ENCODE measurements at regions not wholly inside any gene's neighbourhood (a gene's known extent, or its start where the extent isn't known, plus 50 kb on each side); places are given as distances from the start of the nearest gene placed in this dataset.

DNA sequence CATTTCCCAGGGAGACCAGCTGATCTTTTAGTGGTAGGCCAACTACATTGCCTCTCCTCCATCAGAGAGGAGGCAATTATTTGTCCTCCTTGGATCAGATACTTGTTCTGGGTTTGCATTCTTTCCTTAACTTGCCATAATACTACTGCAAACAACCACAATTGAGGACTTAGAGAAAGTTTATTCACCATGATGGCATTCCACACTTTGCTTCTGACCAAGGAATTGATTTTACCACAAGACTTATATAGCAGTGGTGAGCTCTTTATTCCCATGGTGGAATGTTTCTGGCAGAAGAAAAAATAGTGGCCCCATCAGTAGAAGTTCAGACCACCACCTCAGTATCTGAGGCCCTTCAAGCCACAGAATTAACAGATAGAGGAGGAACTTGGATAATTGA is 123.9 kb upstream of the PPP3CA start:
- no peaks in the 10 kb centered on the region for H3K9me3 ChIP-seq
- ATAC-seq = no peak
- H3K27me3 ChIP-seq = no peaks in the 10 kb centered on the region
- no peak for TF ChIP-seq EP300 (IDR thresholded peaks at IDR 0.05)
- no peak for TF ChIP-seq POLR2A (IDR thresholded peaks at IDR 0.05)
- TF ChIP-seq, protein P1, sequence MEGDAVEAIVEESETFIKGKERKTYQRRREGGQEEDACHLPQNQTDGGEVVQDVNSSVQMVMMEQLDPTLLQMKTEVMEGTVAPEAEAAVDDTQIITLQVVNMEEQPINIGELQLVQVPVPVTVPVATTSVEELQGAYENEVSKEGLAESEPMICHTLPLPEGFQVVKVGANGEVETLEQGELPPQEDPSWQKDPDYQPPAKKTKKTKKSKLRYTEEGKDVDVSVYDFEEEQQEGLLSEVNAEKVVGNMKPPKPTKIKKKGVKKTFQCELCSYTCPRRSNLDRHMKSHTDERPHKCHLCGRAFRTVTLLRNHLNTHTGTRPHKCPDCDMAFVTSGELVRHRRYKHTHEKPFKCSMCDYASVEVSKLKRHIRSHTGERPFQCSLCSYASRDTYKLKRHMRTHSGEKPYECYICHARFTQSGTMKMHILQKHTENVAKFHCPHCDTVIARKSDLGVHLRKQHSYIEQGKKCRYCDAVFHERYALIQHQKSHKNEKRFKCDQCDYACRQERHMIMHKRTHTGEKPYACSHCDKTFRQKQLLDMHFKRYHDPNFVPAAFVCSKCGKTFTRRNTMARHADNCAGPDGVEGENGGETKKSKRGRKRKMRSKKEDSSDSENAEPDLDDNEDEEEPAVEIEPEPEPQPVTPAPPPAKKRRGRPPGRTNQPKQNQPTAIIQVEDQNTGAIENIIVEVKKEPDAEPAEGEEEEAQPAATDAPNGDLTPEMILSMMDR (IDR thresholded peaks at IDR 0.05) = no peak
- TF ChIP-seq POLR2AphosphoS5 (IDR thresholded peaks at IDR 0.05) = no peak
- no peaks in the 10 kb centered on the region for H3K4me1 ChIP-seq
- no peak overlapping the region for H3K4me3 ChIP-seq
- H3K27ac ChIP-seq = no peak overlapping the region
- no peaks in the 10 kb centered on the region for H3K36me3 ChIP-seq

DNA sequence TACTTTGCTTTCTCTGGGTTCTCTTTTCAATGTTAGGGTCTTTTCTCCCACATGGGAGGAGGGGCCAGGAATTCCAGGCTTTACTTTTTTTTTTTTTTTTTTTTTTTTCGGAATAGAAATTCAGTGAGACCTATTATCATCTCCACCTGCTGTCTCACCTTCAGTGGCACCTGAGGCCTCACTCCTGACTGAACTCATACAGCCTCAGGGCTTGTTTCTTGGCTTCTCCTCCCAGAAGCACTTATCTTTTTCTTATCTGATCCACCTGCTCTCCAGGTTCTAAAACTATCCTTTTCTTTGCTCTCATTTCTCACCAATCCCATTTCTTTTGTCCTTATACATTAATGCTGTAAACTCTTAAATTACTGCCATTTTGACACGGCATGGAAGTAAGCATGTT is 117.3 kb upstream of the PPP3CA start:
- no peaks in the 10 kb centered on the region for H3K4me1 ChIP-seq
- 9 to 28% methylated on average over 2 of the region's 2 CpGs for WGBS, 2 donors (ENCODE audit: low coverage in 1 of 2)
- H3K9me3 ChIP-seq = peaks cover 0 to 13% (median 0%) of the 10 kb centered on the region in 3 donors
- no peak overlapping the region for H3K27ac ChIP-seq
- no peaks in the 10 kb centered on the region for H3K36me3 ChIP-seq
- no peak overlapping the region for H3K4me3 ChIP-seq
- ATAC-seq = no peak
- no peaks in the 10 kb centered on the region for H3K27me3 ChIP-seq
- TF ChIP-seq, protein P1 (IDR thresholded peaks at IDR 0.05) = no peak
- TF ChIP-seq EP300 (IDR thresholded peaks at IDR 0.05) = no peak

DNA sequence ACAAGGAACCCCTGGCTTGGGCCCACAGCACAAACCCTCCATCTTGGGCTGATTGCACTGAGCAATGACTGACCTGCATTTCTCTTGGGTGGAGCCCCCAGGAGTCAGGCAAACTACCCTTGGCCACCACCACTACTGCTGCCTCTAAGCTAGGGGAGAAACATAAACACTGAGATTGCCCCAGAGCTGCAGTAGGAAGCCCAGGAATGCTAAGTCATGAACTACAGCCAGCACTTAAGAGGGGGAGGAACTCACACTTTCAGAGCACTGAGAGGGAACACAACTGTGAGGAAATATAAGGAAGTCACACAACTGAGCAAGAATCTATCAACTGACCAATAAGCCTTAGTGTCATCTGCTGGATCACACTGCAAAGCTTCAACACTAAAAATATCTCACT is 111.6 kb upstream of the PPP3CA start:
- no peak overlapping the region for H3K27ac ChIP-seq
- H3K4me1 ChIP-seq = no peaks in the 10 kb centered on the region
- peaks cover 0 to 18% (median 0%) of the 10 kb centered on the region in 3 donors for H3K9me3 ChIP-seq
- ATAC-seq = peak; percentile 41
- TF ChIP-seq, protein P1 (IDR thresholded peaks at IDR 0.05) = no peak
- TF ChIP-seq EP300 (IDR thresholded peaks at IDR 0.05) (no peak), POLR2A (IDR thresholded peaks at IDR 0.05) (no peak), POLR2AphosphoS5 (IDR thresholded peaks at IDR 0.05) (no peak)
- H3K4me3 ChIP-seq = no peak overlapping the region
- H3K36me3 ChIP-seq = no peaks in the 10 kb centered on the region
- no peaks in the 10 kb centered on the region for H3K27me3 ChIP-seq

DNA sequence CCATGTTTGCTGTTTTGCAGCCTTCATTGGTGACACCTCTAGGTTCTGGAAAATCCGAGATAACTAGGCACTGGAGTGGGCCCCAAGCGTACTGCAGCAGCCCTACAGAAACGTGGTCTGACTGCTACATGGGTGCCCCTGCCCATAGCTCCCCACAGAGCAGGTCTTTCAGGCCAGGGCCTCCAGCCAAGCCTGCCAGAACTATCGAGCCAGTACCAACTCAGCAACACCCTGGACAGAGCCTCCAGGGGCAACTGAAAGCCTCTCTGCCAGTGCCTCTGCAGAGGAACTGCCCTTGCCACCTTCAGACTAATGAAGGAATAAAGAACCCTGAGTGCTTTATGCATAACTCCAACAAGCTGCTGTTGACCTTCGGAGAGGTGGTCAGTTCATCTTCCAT is 111.1 kb upstream of the PPP3CA start:
- no peak for ATAC-seq
- no peaks in the 10 kb centered on the region for H3K4me1 ChIP-seq
- H3K4me3 ChIP-seq = no peak overlapping the region
- WGBS, 2 donors (ENCODE audit: low coverage in 1 of 2) = no CpG with 5 or more reads among the region's 5 CpGs
- no peaks in the 10 kb centered on the region for H3K36me3 ChIP-seq
- H3K27ac ChIP-seq = no peak overlapping the region
- TF ChIP-seq POLR2AphosphoS5 (IDR thresholded peaks at IDR 0.05) (no peak), EP300 (IDR thresholded peaks at IDR 0.05) (no peak), POLR2A (IDR thresholded peaks at IDR 0.05) (no peak)
- TF ChIP-seq, protein P1 (IDR thresholded peaks at IDR 0.05) = no peak
- H3K9me3 ChIP-seq = peaks cover 0 to 18% (median 0%) of the 10 kb centered on the region in 3 donors
- H3K27me3 ChIP-seq = no peaks in the 10 kb centered on the region

DNA sequence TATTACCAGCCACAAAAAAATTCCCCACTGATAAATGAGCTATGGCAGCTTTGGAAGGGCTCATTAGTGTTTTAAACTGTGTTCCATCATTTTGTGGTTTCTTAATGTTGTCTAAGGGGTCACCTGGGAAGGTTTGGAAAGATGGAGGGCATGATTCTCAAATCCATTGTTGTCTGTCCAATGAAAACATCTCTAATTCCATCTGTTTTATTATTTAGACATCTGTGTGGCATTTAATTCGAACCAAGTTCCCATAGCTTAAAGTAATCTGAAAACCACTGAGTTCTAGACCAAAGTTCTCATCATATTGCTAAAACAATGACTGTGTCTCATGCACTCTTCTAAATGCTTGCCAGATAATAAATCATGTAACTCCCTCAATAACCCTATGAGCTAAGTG is 103.8 kb upstream of the PPP3CA start:
- Histone ChIP-seq H3K27me3 (no peaks in the 10 kb centered on the region), H3K9me3 (no peaks in the 10 kb centered on the region), H3K27ac (no peak overlapping the region), H3K36me3 (no peaks in the 10 kb centered on the region), H3K4me3 (no peak overlapping the region), H3K4me1 (no peaks in the 10 kb centered on the region)
- TF ChIP-seq, protein P1 (IDR thresholded peaks at IDR 0.05) = no peak
- TF ChIP-seq EP300 (IDR thresholded peaks at IDR 0.05) = no peak
- no peak for TF ChIP-seq POLR2A (IDR thresholded peaks at IDR 0.05)
- TF ChIP-seq POLR2AphosphoS5 (IDR thresholded peaks at IDR 0.05) = no peak
- WGBS, 2 donors (ENCODE audit: low coverage in 1 of 2) = 50 to 67% methylated on average over 1 of the region's 1 CpG
- ATAC-seq = no peak

Measured in gastroesophageal sphincter (tissue), 4 donors.